PC-3 (cell line): ENCODE measurements at regions not wholly inside any gene's neighbourhood (a gene's known extent, or its start where the extent isn't known, plus 50 kb on each side); places are given as distances from the start of the nearest gene placed in this dataset.

ENCODE experiments used
- CTCF ChIP-seq: fragments of 300-600 bp; sonication (generic); conservative IDR thresholded peaks from 2 replicates; pipeline ENCODE4 v1.5.1; 2017; ENCODE audit warnings: antibody characterized with exemption, low read depth, mild to moderate bottlenecking, low read length
- EZH2 ChIP-seq: fragments of 300-600 bp; sonication (generic); IDR thresholded peaks from one replicate; pipeline ENCODE4 v1.6.1; 2017; ENCODE audit warnings: antibody characterized with exemption, mild to moderate bottlenecking, low read length; ENCODE audit not compliant: unreplicated experiment
- EZH2phosphoT487 ChIP-seq: fragments of 300-600 bp; sonication (generic); IDR thresholded peaks from 2 replicates; pipeline ENCODE4 v1.6.1; 2018; ENCODE audit warnings: mild to moderate bottlenecking, antibody characterized with exemption, low read length, borderline replicate concordance

- no peak for TF ChIP-seq CTCF
- no peak for TF ChIP-seq EZH2
- TF ChIP-seq EZH2phosphoT487: no peak
Observed at GRCh38 chr11:31967404-31968130, 123.3 kb upstream of the RCN1 start.
